PC-9 (cell line): ENCODE measurements at regions not wholly inside any gene's neighbourhood (a gene's known extent, or its start where the extent isn't known, plus 50 kb on each side); places are given as distances from the start of the nearest gene placed in this dataset.

ENCODE experiments used
- EZH2 ChIP-seq: fragments of 200-600 bp; sonication (generic); IDR thresholded peaks from 2 replicates; pipeline ENCODE4 v1.8.0; 2017; ENCODE audit warnings: antibody characterized with exemption, low read depth
- TF ChIP-seq, protein P1 (sequence below): fragments of 200-600 bp; sonication (generic); conservative IDR thresholded peaks from 2 replicates; pipeline ENCODE4 v1.6.1; 2017; ENCODE audit warnings: mixed run types, antibody characterized with exemption, mild to moderate bottlenecking, moderate library complexity

DNA sequence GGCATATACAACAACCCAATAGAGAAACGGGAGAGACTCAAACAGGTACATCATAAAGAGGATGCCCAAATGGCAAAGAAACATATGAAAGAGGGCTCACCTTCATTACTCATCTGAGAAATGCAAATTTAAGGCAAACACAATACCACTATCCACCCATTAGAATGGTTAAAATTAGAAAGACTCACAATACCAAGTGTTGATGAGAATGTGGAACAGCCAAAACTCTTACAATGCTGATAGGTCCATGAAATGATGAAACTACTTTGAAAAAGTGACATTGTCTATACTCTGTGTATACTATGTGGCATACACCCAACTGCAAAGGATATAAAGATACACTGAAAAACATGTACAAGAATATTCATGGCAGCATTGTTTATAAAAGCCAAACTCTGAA, 96.2 kb upstream of the TSHZ3 start:
- TF ChIP-seq, protein P1, sequence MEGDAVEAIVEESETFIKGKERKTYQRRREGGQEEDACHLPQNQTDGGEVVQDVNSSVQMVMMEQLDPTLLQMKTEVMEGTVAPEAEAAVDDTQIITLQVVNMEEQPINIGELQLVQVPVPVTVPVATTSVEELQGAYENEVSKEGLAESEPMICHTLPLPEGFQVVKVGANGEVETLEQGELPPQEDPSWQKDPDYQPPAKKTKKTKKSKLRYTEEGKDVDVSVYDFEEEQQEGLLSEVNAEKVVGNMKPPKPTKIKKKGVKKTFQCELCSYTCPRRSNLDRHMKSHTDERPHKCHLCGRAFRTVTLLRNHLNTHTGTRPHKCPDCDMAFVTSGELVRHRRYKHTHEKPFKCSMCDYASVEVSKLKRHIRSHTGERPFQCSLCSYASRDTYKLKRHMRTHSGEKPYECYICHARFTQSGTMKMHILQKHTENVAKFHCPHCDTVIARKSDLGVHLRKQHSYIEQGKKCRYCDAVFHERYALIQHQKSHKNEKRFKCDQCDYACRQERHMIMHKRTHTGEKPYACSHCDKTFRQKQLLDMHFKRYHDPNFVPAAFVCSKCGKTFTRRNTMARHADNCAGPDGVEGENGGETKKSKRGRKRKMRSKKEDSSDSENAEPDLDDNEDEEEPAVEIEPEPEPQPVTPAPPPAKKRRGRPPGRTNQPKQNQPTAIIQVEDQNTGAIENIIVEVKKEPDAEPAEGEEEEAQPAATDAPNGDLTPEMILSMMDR, result no peak
- no peak for TF ChIP-seq EZH2
